ENCODE measurements at regions not wholly inside any gene's neighbourhood (a gene's known extent, or its start where the extent isn't known, plus 50 kb on each side); places are given as distances from the start of the nearest gene placed in this dataset.

- Histone ChIP-seq H3K27ac (ENCODE audit: insufficient read depth, low read depth, low read length) (no peak overlapping the region), H2AFZ (ENCODE audit: low read depth, low read length) (no peak overlapping the region), H3K4me1 (ENCODE audit: control insufficient read depth, extremely low read depth, insufficient read depth, low read length) (no peaks in the 10 kb centered on the region), H4K20me1 (replicated peaks; ENCODE audit: control insufficient read depth, extremely low read depth, insufficient read depth, low read length) (no peaks in the 10 kb centered on the region), H3K79me2 (ENCODE audit: control insufficient read depth, insufficient read depth, low read length) (no peaks in the 10 kb centered on the region), H3K9me3 (replicated peaks; ENCODE audit: control insufficient read depth, insufficient read depth, low read length) (no peaks in the 10 kb centered on the region), H3K9ac (replicated peaks; ENCODE audit: extremely low read depth, insufficient read depth, low read length) (no peak overlapping the region), H3K27me3 (ENCODE audit: control insufficient read depth in 2 of 2, insufficient read depth in 2 of 2, low read length in 2 of 2) (no peaks in the 10 kb centered on the region), H3K4me2 (ENCODE audit: insufficient read depth, low read length) (no peak overlapping the region), H3K4me3 (replicated peaks in 1 of 3; ENCODE audit: insufficient read depth in 1 of 3, low read depth in 1 of 3, low read length in 3 of 3) (no peak overlapping the region), H3K36me3 (ENCODE audit: control insufficient read depth in 2 of 2, extremely low read depth in 1 of 2, insufficient read depth in 2 of 2, low read length in 2 of 2) (no peaks in the 10 kb centered on the region), H3K9me1 (replicated peaks; ENCODE audit: control insufficient read depth, extremely low read depth, insufficient read depth, low read length) (no peaks in the 10 kb centered on the region)
- FAIRE-seq (no peak), DNase-seq (ENCODE audit: low read depth, low spot score) (no peak)
- dilution Hi-C loops (cut with MboI; ENCODE audit: extremely low pct_ligation_motif_present, low sequenced_read_pairs), result no loop called here
- intact Hi-C loops (cut with micrococcal nuclease), result no loop called here
- POLR2A ChIA-PET, result no interaction called here
- no peak for TF ChIP-seq EZH2 (IDR thresholded peaks at IDR 0.05; ENCODE audit: borderline replicate concordance, low read depth, low read length, severe bottlenecking)
- no peak for TF ChIP-seq MYC (IDR thresholded peaks at IDR 0.05; ENCODE audit: low read depth, low read length)
- no peak for TF ChIP-seq FOS (IDR thresholded peaks at IDR 0.05; ENCODE audit: borderline replicate concordance, insufficient read depth, low read length)
- no peak for TF ChIP-seq MAX (IDR thresholded peaks at IDR 0.05; ENCODE audit: insufficient read depth, insufficient read length)
- TF ChIP-seq CTCF (IDR thresholded peaks at IDR 0.05; ENCODE audit: extremely low read depth in 1 of 2, insufficient read depth in 1 of 2, low read depth in 1 of 2, low read length in 2 of 2), result no peak
- TF ChIP-seq POLR2AphosphoS5 (IDR thresholded peaks at IDR 0.05; ENCODE audit: insufficient read depth, low read depth, low read length), result no peak
- TF ChIP-seq POLR2A (IDR thresholded peaks at IDR 0.05; ENCODE audit: low read depth, low read length), result no peak
- CTCF ChIA-PET, result interaction anchor here (1.4 kb wide), 1 partner anchor 62 kb away, joined by 6 read pairs; no protein-coding TSS in a partner anchor
- no TSS peak for BruUV-seq (replicated peaks)
Measured at GRCh38 chr18:39260565-39260964, 1695.0 kb upstream of the CELF4 start.

Measured in endothelial cell of umbilical vein (primary cell).